ENCODE measurements at regions not wholly inside any gene's neighbourhood (a gene's known extent, or its start where the extent isn't known, plus 50 kb on each side); places are given as distances from the start of the nearest gene placed in this dataset.

- H3K4me1 ChIP-seq (ENCODE audit: insufficient read depth), result no peaks in the 10 kb centered on the region
- no peak overlapping the region for H3K27ac ChIP-seq (ENCODE audit: low read depth)
- no peak for DNase-seq (ENCODE audit: extremely low spot score)
- H3K4me3 ChIP-seq (ENCODE audit: low read depth, low read length), result no peak overlapping the region
- 39% methylated on average over 7 of the region's 7 CpGs for WGBS
- no peaks in the 10 kb centered on the region for H3K36me3 ChIP-seq (ENCODE audit: insufficient read depth)
These were observed 522.5 kb downstream of the ETV1 start for GRCh38 chr7:13466874-13467547.

GRCh38 chr7:13476881-13477444 is 512.5 kb downstream of the ETV1 start:
- DNase-seq (ENCODE audit: extremely low spot score), result no peak
- no peak overlapping the region for H3K4me3 ChIP-seq (ENCODE audit: low read depth, low read length)
- WGBS, result 90% methylated on average over 2 of the region's 2 CpGs

GRCh38 chr7:13489386-13489785 is 500.1 kb downstream of the ETV1 start:
- no peak overlapping the region for H3K4me3 ChIP-seq (ENCODE audit: low read depth, low read length)
- WGBS, result 92% methylated on average over 6 of the region's 6 CpGs
- H3K27ac ChIP-seq (ENCODE audit: low read depth), result no peak overlapping the region
- H3K36me3 ChIP-seq (ENCODE audit: insufficient read depth), result no peaks in the 10 kb centered on the region
- no peaks in the 10 kb centered on the region for H3K4me1 ChIP-seq (ENCODE audit: insufficient read depth)
- no peak for DNase-seq (ENCODE audit: extremely low spot score)

More at GRCh38 chr7:13476881-13477444, 512.5 kb downstream of the ETV1 start:
- Histone ChIP-seq H3K36me3 (ENCODE audit: insufficient read depth) (no peaks in the 10 kb centered on the region), H3K27ac (ENCODE audit: low read depth) (no peak overlapping the region), H3K4me1 (ENCODE audit: insufficient read depth) (no peaks in the 10 kb centered on the region)

GRCh38 chr7:13496976-13497375 is 492.5 kb downstream of the ETV1 start:
- Histone ChIP-seq H3K36me3 (ENCODE audit: insufficient read depth) (no peaks in the 10 kb centered on the region), H3K27ac (ENCODE audit: low read depth) (no peak overlapping the region), H3K4me1 (ENCODE audit: insufficient read depth) (no peaks in the 10 kb centered on the region), H3K4me3 (ENCODE audit: low read depth, low read length) (no peak overlapping the region)
- DNase-seq (ENCODE audit: extremely low spot score), result no peak

- H3K4me3 ChIP-seq (ENCODE audit: low read depth, low read length), result no peak overlapping the region
- no peak for DNase-seq (ENCODE audit: extremely low spot score)
- H3K4me1 ChIP-seq (ENCODE audit: insufficient read depth), result no peaks in the 10 kb centered on the region
- no peaks in the 10 kb centered on the region for H3K36me3 ChIP-seq (ENCODE audit: insufficient read depth)
- no peak overlapping the region for H3K27ac ChIP-seq (ENCODE audit: low read depth)
- 47% methylated on average over 1 of the region's 1 CpG for WGBS
These were observed 480.9 kb downstream of the ETV1 start for GRCh38 chr7:13508586-13508985.

- Histone ChIP-seq H3K27ac (ENCODE audit: low read depth) (no peak overlapping the region), H3K4me1 (ENCODE audit: insufficient read depth) (no peaks in the 10 kb centered on the region), H3K4me3 (ENCODE audit: low read depth, low read length) (no peak overlapping the region), H3K36me3 (ENCODE audit: insufficient read depth) (no peaks in the 10 kb centered on the region)
- no peak for DNase-seq (ENCODE audit: extremely low spot score)
- 88% methylated on average over 1 of the region's 1 CpG for WGBS
These were observed 470.7 kb downstream of the ETV1 start for GRCh38 chr7:13518738-13519137.

GRCh38 chr7:13524076-13524475 is 465.4 kb downstream of the ETV1 start:
- DNase-seq (ENCODE audit: extremely low spot score), result no peak
- no peak overlapping the region for H3K4me3 ChIP-seq (ENCODE audit: low read depth, low read length)
- no peaks in the 10 kb centered on the region for H3K36me3 ChIP-seq (ENCODE audit: insufficient read depth)
- no peak overlapping the region for H3K27ac ChIP-seq (ENCODE audit: low read depth)
- no peaks in the 10 kb centered on the region for H3K4me1 ChIP-seq (ENCODE audit: insufficient read depth)

GRCh38 chr7:13532028-13532753 is 457.3 kb downstream of the ETV1 start:
- no peak overlapping the region for H3K27ac ChIP-seq (ENCODE audit: low read depth)
- H3K4me3 ChIP-seq (ENCODE audit: low read depth, low read length), result no peak overlapping the region
- no peak for DNase-seq (ENCODE audit: extremely low spot score)
- H3K4me1 ChIP-seq (ENCODE audit: insufficient read depth), result no peaks in the 10 kb centered on the region
- H3K36me3 ChIP-seq (ENCODE audit: insufficient read depth), result no peaks in the 10 kb centered on the region
- WGBS, result 65% methylated on average over 5 of the region's 5 CpGs

GRCh38 chr7:13538669-13539068 is 450.8 kb downstream of the ETV1 start:
- H3K4me3 ChIP-seq (ENCODE audit: low read depth, low read length), result no peak overlapping the region
- H3K27ac ChIP-seq (ENCODE audit: low read depth), result no peak overlapping the region
- no peaks in the 10 kb centered on the region for H3K4me1 ChIP-seq (ENCODE audit: insufficient read depth)
- WGBS, result 82% methylated on average over 6 of the region's 6 CpGs
- DNase-seq (ENCODE audit: extremely low spot score), result no peak
- H3K36me3 ChIP-seq (ENCODE audit: insufficient read depth), result no peaks in the 10 kb centered on the region

GRCh38 chr7:13540429-13540828 is 449.0 kb downstream of the ETV1 start:
- DNase-seq (ENCODE audit: extremely low spot score), result no peak
- Histone ChIP-seq H3K27ac (ENCODE audit: low read depth) (no peak overlapping the region), H3K4me1 (ENCODE audit: insufficient read depth) (no peaks in the 10 kb centered on the region), H3K4me3 (ENCODE audit: low read depth, low read length) (no peak overlapping the region), H3K36me3 (ENCODE audit: insufficient read depth) (no peaks in the 10 kb centered on the region)
- 74% methylated on average over 1 of the region's 1 CpG for WGBS

- Histone ChIP-seq H3K27ac (ENCODE audit: low read depth) (no peak overlapping the region), H3K4me3 (ENCODE audit: low read depth, low read length) (no peak overlapping the region), H3K4me1 (ENCODE audit: insufficient read depth) (no peaks in the 10 kb centered on the region), H3K36me3 (ENCODE audit: insufficient read depth) (no peaks in the 10 kb centered on the region)
- DNase-seq (ENCODE audit: extremely low spot score), result no peak
These were observed 448.1 kb downstream of the ETV1 start for GRCh38 chr7:13541326-13541725.

- no peak for DNase-seq (ENCODE audit: extremely low spot score)
- H3K4me1 ChIP-seq (ENCODE audit: insufficient read depth), result no peaks in the 10 kb centered on the region
- no peak overlapping the region for H3K4me3 ChIP-seq (ENCODE audit: low read depth, low read length)
- 92% methylated on average over 4 of the region's 4 CpGs for WGBS
- no peak overlapping the region for H3K27ac ChIP-seq (ENCODE audit: low read depth)
- no peaks in the 10 kb centered on the region for H3K36me3 ChIP-seq (ENCODE audit: insufficient read depth)
These were observed 447.0 kb downstream of the ETV1 start for GRCh38 chr7:13542451-13542850.

- WGBS, result 76% methylated on average over 3 of the region's 3 CpGs
- Histone ChIP-seq H3K4me3 (ENCODE audit: low read depth, low read length) (no peak overlapping the region), H3K36me3 (ENCODE audit: insufficient read depth) (no peaks in the 10 kb centered on the region), H3K27ac (ENCODE audit: low read depth) (no peak overlapping the region), H3K4me1 (ENCODE audit: insufficient read depth) (no peaks in the 10 kb centered on the region)
- no peak for DNase-seq (ENCODE audit: extremely low spot score)
These were observed 438.0 kb downstream of the ETV1 start for GRCh38 chr7:13551503-13551902.

- no peaks in the 10 kb centered on the region for H3K4me1 ChIP-seq (ENCODE audit: insufficient read depth)
- H3K4me3 ChIP-seq (ENCODE audit: low read depth, low read length), result no peak overlapping the region
- no peak overlapping the region for H3K27ac ChIP-seq (ENCODE audit: low read depth)
- no peaks in the 10 kb centered on the region for H3K36me3 ChIP-seq (ENCODE audit: insufficient read depth)
- no peak for DNase-seq (ENCODE audit: extremely low spot score)
These were observed 429.0 kb downstream of the ETV1 start for GRCh38 chr7:13560441-13560840.

Measured in urinary bladder (tissue), 3 donors.